GM23248 (cell line): ENCODE measurements at regions not wholly inside any gene's neighbourhood (a gene's known extent, or its start where the extent isn't known, plus 50 kb on each side); places are given as distances from the start of the nearest gene placed in this dataset.

Source experiments
- EZH2 ChIP-seq: fragments of 200-600 bp; sonication (generic); IDR thresholded peaks from 2 replicates; pipeline ENCODE4 v1.6.1; 2018; ENCODE audit warnings: antibody characterized with exemption, mild to moderate bottlenecking; ENCODE audit not compliant: insufficient read depth, poor library complexity, severe bottlenecking
- EZH2phosphoT487 ChIP-seq: fragments of 200-600 bp; sonication (generic); IDR thresholded peaks from 2 replicates; pipeline ENCODE4 v1.6.1; 2018; ENCODE audit warnings: antibody characterized with exemption, moderate library complexity, mild to moderate bottlenecking, low read depth; ENCODE audit not compliant: insufficient read depth

- TF ChIP-seq EZH2 = no peak
- TF ChIP-seq EZH2phosphoT487 = no peak
These were observed 482.8 kb upstream of the ARRDC3 start for GRCh38 chr5:91865915-91866314.
